ENCODE measurements at regions not wholly inside any gene's neighbourhood (a gene's known extent, or its start where the extent isn't known, plus 50 kb on each side); places are given as distances from the start of the nearest gene placed in this dataset.

- Histone ChIP-seq H2BK120ac (ENCODE audit: low read depth, low read length) (no peak overlapping the region), H3K79me1 (ENCODE audit: low read depth, low read length) (no peaks in the 10 kb centered on the region), H3K18ac (ENCODE audit: low read length) (no peak overlapping the region), H4K8ac (ENCODE audit: low read depth, low read length) (no peak overlapping the region), H3K4me3 (ENCODE audit: low read length in 2 of 2) (no peak overlapping the region), H2AFZ (ENCODE audit: low read length) (no peak overlapping the region), H3K23ac (ENCODE audit: low read depth, low read length, poor library complexity) (no peak overlapping the region), H2BK12ac (ENCODE audit: low read length) (no peak overlapping the region), H3K36me3 (replicated peaks in 1 of 2; ENCODE audit: control insufficient read depth in 2 of 2, insufficient read depth in 2 of 2, low read length in 2 of 2) (no peaks in the 10 kb centered on the region), H3K9ac (ENCODE audit: low read depth, low read length, poor library complexity) (no peak overlapping the region), H3K4me1 (ENCODE audit: control insufficient read depth in 2 of 2, insufficient read depth in 1 of 2, low read depth in 1 of 2, low read length in 2 of 2) (no peaks in the 10 kb centered on the region), H3K4me2 (ENCODE audit: insufficient read depth, low read length, poor library complexity, severe bottlenecking) (no peak overlapping the region), H3K4ac (ENCODE audit: low read length) (no peak overlapping the region), H2AK5ac (ENCODE audit: low read depth, low read length) (no peak overlapping the region), H3K27me3 (ENCODE audit: control insufficient read depth in 3 of 3, insufficient read depth in 3 of 3, low read depth in 1 of 3, low read length in 3 of 3) (no peaks in the 10 kb centered on the region), H3K27ac (replicated peaks; ENCODE audit: low read length) (no peak overlapping the region), H2BK5ac (ENCODE audit: low read length) (no peak overlapping the region), H4K91ac (ENCODE audit: low read depth, low read length, poor library complexity) (no peak overlapping the region), H3K9me3 (replicated peaks in 1 of 2; ENCODE audit: control insufficient read depth in 2 of 2, insufficient read depth in 1 of 2, low read depth in 1 of 2, low read length in 2 of 2) (no peaks in the 10 kb centered on the region), H2BK15ac (ENCODE audit: low read length) (no peak overlapping the region), H3K14ac (ENCODE audit: low read length) (no peak overlapping the region)
- no CpG with 5 or more reads among the region's 4 CpGs for WGBS, 2 donors (ENCODE audit: extremely low coverage in 2 of 2, insufficient read length in 2 of 2, insufficient replicate concordance in 1 of 2)
- DNase-seq (ENCODE audit: low spot score), result no peak
These were observed 411.0 kb upstream of the DPP6 start for GRCh38 chr7:153641199-153641598.

GRCh38 chr7:153642989-153643388 is 409.2 kb upstream of the DPP6 start:
- Histone ChIP-seq H3K79me1 (ENCODE audit: low read depth, low read length) (no peaks in the 10 kb centered on the region), H3K14ac (ENCODE audit: low read length) (no peak overlapping the region), H3K4me1 (ENCODE audit: control insufficient read depth in 2 of 2, insufficient read depth in 1 of 2, low read depth in 1 of 2, low read length in 2 of 2) (no peaks in the 10 kb centered on the region), H2BK12ac (ENCODE audit: low read length) (no peak overlapping the region), H3K9ac (ENCODE audit: low read depth, low read length, poor library complexity) (no peak overlapping the region), H3K4me3 (ENCODE audit: low read length in 2 of 2) (no peak overlapping the region), H3K4ac (ENCODE audit: low read length) (no peak overlapping the region), H2AFZ (ENCODE audit: low read length) (no peak overlapping the region), H4K8ac (ENCODE audit: low read depth, low read length) (no peak overlapping the region), H3K23ac (ENCODE audit: low read depth, low read length, poor library complexity) (no peak overlapping the region), H2AK5ac (ENCODE audit: low read depth, low read length) (no peak overlapping the region), H2BK15ac (ENCODE audit: low read length) (no peak overlapping the region), H3K9me3 (replicated peaks in 1 of 2; ENCODE audit: control insufficient read depth in 2 of 2, insufficient read depth in 1 of 2, low read depth in 1 of 2, low read length in 2 of 2) (no peaks in the 10 kb centered on the region), H2BK5ac (ENCODE audit: low read length) (no peak overlapping the region), H3K36me3 (replicated peaks in 1 of 2; ENCODE audit: control insufficient read depth in 2 of 2, insufficient read depth in 2 of 2, low read length in 2 of 2) (no peaks in the 10 kb centered on the region), H2BK120ac (ENCODE audit: low read depth, low read length) (no peak overlapping the region), H4K91ac (ENCODE audit: low read depth, low read length, poor library complexity) (no peak overlapping the region), H3K18ac (ENCODE audit: low read length) (no peak overlapping the region), H3K4me2 (ENCODE audit: insufficient read depth, low read length, poor library complexity, severe bottlenecking) (no peak overlapping the region), H3K27ac (replicated peaks; ENCODE audit: low read length) (no peak overlapping the region), H3K27me3 (ENCODE audit: control insufficient read depth in 3 of 3, insufficient read depth in 3 of 3, low read depth in 1 of 3, low read length in 3 of 3) (no peaks in the 10 kb centered on the region)
- no peak for DNase-seq (ENCODE audit: low spot score)

DNA sequence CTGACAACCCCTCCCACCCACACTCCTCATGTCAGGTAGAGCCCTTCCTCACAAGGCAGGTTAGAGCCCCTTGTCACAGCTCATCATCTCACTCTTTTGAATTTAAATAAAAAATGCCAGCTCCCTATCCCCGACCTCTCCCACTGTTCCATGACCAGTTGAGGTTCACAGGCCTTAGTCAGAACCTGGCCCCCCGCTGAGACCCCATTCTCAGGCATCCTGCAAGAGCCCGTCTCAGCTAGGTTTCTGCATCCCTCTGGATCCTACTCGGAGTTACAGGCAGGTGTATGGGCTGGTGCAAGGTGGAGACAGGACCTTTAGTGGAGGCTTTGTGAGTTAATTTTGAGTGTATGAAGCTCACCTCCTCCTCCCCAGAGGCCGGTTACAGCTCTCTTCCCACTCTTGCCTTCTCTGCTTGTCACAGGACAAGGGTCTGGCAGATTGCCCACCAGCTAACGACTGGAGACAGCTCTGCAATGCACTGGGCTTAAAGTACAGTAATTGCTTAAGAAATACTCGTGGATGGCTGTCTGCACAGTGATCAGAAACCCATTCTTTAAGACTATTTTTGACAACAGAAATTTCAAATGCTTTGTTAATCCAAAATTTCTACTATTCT is 394.9 kb upstream of the DPP6 start:
- Histone ChIP-seq H3K4me1 (ENCODE audit: control insufficient read depth in 2 of 2, insufficient read depth in 1 of 2, low read depth in 1 of 2, low read length in 2 of 2) (no peaks in the 10 kb centered on the region), H3K36me3 (replicated peaks in 1 of 2; ENCODE audit: control insufficient read depth in 2 of 2, insufficient read depth in 2 of 2, low read length in 2 of 2) (no peaks in the 10 kb centered on the region), H2BK5ac (ENCODE audit: low read length) (no peak overlapping the region), H3K9me3 (replicated peaks in 1 of 2; ENCODE audit: control insufficient read depth in 2 of 2, insufficient read depth in 1 of 2, low read depth in 1 of 2, low read length in 2 of 2) (no peaks in the 10 kb centered on the region), H3K27ac (replicated peaks; ENCODE audit: low read length) (no peak overlapping the region), H3K14ac (ENCODE audit: low read length) (no peak overlapping the region), H2AK5ac (ENCODE audit: low read depth, low read length) (no peak overlapping the region), H3K9ac (ENCODE audit: low read depth, low read length, poor library complexity) (no peak overlapping the region), H3K79me1 (ENCODE audit: low read depth, low read length) (no peaks in the 10 kb centered on the region), H3K27me3 (ENCODE audit: control insufficient read depth in 3 of 3, insufficient read depth in 3 of 3, low read depth in 1 of 3, low read length in 3 of 3) (no peaks in the 10 kb centered on the region), H3K4me3 (ENCODE audit: low read length in 2 of 2) (no peak overlapping the region), H4K8ac (ENCODE audit: low read depth, low read length) (no peak overlapping the region), H3K23ac (ENCODE audit: low read depth, low read length, poor library complexity) (no peak overlapping the region), H2BK12ac (ENCODE audit: low read length) (no peak overlapping the region), H4K91ac (ENCODE audit: low read depth, low read length, poor library complexity) (no peak overlapping the region), H2AFZ (ENCODE audit: low read length) (no peak overlapping the region), H3K18ac (ENCODE audit: low read length) (no peak overlapping the region), H2BK15ac (ENCODE audit: low read length) (no peak overlapping the region), H2BK120ac (ENCODE audit: low read depth, low read length) (no peak overlapping the region), H3K4me2 (ENCODE audit: insufficient read depth, low read length, poor library complexity, severe bottlenecking) (no peak overlapping the region), H3K4ac (ENCODE audit: low read length) (no peak overlapping the region)
- WGBS, 2 donors (ENCODE audit: extremely low coverage in 2 of 2, insufficient read length in 2 of 2, insufficient replicate concordance in 1 of 2), result no CpG with 5 or more reads among the region's 7 CpGs
- DNase-seq (ENCODE audit: low spot score), result no peak

DNA sequence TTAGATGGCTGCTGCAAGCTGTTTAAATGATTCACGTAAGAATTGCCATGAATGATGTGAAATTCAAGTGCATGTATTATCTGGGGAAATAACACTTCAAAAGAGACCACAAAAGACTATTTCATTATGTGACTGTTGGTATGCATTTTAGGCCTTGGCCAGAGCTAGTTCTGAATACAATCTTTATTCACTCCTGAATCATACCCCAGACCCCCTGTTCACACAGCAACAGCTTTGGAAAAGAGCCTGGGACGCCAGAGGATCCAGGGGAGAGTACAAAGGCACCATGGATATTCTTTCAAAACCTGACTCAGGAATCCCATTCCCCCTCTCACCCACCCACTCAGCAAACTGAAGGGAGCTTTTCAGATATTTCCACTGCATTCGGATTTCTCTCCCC is 377.1 kb upstream of the DPP6 start:
- Histone ChIP-seq H3K4me2 (ENCODE audit: insufficient read depth, low read length, poor library complexity, severe bottlenecking) (no peak overlapping the region), H3K4ac (ENCODE audit: low read length) (no peak overlapping the region)
- no peak for DNase-seq (ENCODE audit: low spot score)

More for the DNA sequence above, 377.1 kb upstream of the DPP6 start:
- no peak overlapping the region for H2AFZ ChIP-seq (ENCODE audit: low read length)
- no peak overlapping the region for H3K18ac ChIP-seq (ENCODE audit: low read length)
- no peaks in the 10 kb centered on the region for H3K4me1 ChIP-seq (ENCODE audit: control insufficient read depth in 2 of 2, insufficient read depth in 1 of 2, low read depth in 1 of 2, low read length in 2 of 2)
- no peak overlapping the region for H2BK120ac ChIP-seq (ENCODE audit: low read depth, low read length)
- no peaks in the 10 kb centered on the region for H3K79me1 ChIP-seq (ENCODE audit: low read depth, low read length)
- H3K4me3 ChIP-seq (ENCODE audit: low read length in 2 of 2), result no peak overlapping the region
- H3K23ac ChIP-seq (ENCODE audit: low read depth, low read length, poor library complexity), result no peak overlapping the region
- H2BK15ac ChIP-seq (ENCODE audit: low read length), result no peak overlapping the region
- no peaks in the 10 kb centered on the region for H3K36me3 ChIP-seq (replicated peaks in 1 of 2; ENCODE audit: control insufficient read depth in 2 of 2, insufficient read depth in 2 of 2, low read length in 2 of 2)
- no peak overlapping the region for H2BK5ac ChIP-seq (ENCODE audit: low read length)
- H2BK12ac ChIP-seq (ENCODE audit: low read length), result no peak overlapping the region
- no peak overlapping the region for H3K14ac ChIP-seq (ENCODE audit: low read length)
- H3K9ac ChIP-seq (ENCODE audit: low read depth, low read length, poor library complexity), result no peak overlapping the region
- no peaks in the 10 kb centered on the region for H3K9me3 ChIP-seq (replicated peaks in 1 of 2; ENCODE audit: control insufficient read depth in 2 of 2, insufficient read depth in 1 of 2, low read depth in 1 of 2, low read length in 2 of 2)
- no peaks in the 10 kb centered on the region for H3K27me3 ChIP-seq (ENCODE audit: control insufficient read depth in 3 of 3, insufficient read depth in 3 of 3, low read depth in 1 of 3, low read length in 3 of 3)
- no peak overlapping the region for H4K8ac ChIP-seq (ENCODE audit: low read depth, low read length)
- no peak overlapping the region for H4K91ac ChIP-seq (ENCODE audit: low read depth, low read length, poor library complexity)
- H2AK5ac ChIP-seq (ENCODE audit: low read depth, low read length), result no peak overlapping the region
- no peak overlapping the region for H3K27ac ChIP-seq (replicated peaks; ENCODE audit: low read length)
- no CpG with 5 or more reads among the region's 3 CpGs for WGBS, 2 donors (ENCODE audit: extremely low coverage in 2 of 2, insufficient read length in 2 of 2, insufficient replicate concordance in 1 of 2)

All from neuronal stem cell (in vitro differentiated cells).